ENCODE measurements at regions not wholly inside any gene's neighbourhood (a gene's known extent, or its start where the extent isn't known, plus 50 kb on each side); places are given as distances from the start of the nearest gene placed in this dataset.

DNA sequence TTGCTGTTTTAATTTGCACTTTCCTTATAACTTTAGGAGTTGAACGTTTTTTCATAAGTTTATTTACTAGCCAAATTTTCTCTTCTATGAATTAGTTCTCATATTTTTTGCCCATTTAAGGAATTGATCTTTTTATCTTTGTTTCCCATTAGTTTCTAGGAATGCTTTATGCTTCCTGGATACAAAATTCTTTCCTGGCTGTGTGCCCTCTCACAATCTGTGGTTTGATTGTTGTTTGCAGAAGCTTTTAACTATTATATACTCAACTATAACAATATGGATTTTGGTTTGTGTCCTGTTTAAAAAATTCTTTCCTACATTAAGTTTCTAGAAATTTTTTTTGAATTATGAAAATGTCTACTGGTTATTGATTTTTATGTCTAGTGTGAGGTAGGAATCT, 206.3 kb downstream of the CSNK1G3 start:
- TF ChIP-seq TRIM24 (IDR thresholded peaks at IDR 0.05) (no peak), SIN3A (IDR thresholded peaks at IDR 0.05; ENCODE audit: borderline replicate concordance in 2 of 2, control insufficient read depth in 1 of 2, low read depth in 2 of 2, low read length in 2 of 2) (no peak), TAL1 (IDR thresholded peaks at IDR 0.05) (no peak), TCF7L2 (IDR thresholded peaks at IDR 0.05; ENCODE audit: low read depth, low read length) (no peak), CBX5 (IDR thresholded peaks at IDR 0.05; ENCODE audit: borderline replicate concordance, low read depth) (no peak), ILK (tag; IDR thresholded peaks at IDR 0.05; ENCODE audit: borderline replicate concordance, low read depth) (no peak), CBFA2T3 (IDR thresholded peaks at IDR 0.05) (no peak), POLR2A (conservative IDR thresholded peaks at IDR 0.05) (no peak)
- TF ChIP-seq, protein P1, sequence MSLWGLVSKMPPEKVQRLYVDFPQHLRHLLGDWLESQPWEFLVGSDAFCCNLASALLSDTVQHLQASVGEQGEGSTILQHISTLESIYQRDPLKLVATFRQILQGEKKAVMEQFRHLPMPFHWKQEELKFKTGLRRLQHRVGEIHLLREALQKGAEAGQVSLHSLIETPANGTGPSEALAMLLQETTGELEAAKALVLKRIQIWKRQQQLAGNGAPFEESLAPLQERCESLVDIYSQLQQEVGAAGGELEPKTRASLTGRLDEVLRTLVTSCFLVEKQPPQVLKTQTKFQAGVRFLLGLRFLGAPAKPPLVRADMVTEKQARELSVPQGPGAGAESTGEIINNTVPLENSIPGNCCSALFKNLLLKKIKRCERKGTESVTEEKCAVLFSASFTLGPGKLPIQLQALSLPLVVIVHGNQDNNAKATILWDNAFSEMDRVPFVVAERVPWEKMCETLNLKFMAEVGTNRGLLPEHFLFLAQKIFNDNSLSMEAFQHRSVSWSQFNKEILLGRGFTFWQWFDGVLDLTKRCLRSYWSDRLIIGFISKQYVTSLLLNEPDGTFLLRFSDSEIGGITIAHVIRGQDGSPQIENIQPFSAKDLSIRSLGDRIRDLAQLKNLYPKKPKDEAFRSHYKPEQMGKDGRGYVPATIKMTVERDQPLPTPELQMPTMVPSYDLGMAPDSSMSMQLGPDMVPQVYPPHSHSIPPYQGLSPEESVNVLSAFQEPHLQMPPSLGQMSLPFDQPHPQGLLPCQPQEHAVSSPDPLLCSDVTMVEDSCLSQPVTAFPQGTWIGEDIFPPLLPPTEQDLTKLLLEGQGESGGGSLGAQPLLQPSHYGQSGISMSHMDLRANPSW (CRISPR knock-in tag; IDR thresholded peaks at IDR 0.05) = no peak
- TF ChIP-seq, protein P2, sequence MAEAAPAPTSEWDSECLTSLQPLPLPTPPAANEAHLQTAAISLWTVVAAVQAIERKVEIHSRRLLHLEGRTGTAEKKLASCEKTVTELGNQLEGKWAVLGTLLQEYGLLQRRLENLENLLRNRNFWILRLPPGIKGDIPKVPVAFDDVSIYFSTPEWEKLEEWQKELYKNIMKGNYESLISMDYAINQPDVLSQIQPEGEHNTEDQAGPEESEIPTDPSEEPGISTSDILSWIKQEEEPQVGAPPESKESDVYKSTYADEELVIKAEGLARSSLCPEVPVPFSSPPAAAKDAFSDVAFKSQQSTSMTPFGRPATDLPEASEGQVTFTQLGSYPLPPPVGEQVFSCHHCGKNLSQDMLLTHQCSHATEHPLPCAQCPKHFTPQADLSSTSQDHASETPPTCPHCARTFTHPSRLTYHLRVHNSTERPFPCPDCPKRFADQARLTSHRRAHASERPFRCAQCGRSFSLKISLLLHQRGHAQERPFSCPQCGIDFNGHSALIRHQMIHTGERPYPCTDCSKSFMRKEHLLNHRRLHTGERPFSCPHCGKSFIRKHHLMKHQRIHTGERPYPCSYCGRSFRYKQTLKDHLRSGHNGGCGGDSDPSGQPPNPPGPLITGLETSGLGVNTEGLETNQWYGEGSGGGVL (CRISPR knock-in tag; IDR thresholded peaks at IDR 0.05) = no peak
- TF ChIP-seq, protein P3, sequence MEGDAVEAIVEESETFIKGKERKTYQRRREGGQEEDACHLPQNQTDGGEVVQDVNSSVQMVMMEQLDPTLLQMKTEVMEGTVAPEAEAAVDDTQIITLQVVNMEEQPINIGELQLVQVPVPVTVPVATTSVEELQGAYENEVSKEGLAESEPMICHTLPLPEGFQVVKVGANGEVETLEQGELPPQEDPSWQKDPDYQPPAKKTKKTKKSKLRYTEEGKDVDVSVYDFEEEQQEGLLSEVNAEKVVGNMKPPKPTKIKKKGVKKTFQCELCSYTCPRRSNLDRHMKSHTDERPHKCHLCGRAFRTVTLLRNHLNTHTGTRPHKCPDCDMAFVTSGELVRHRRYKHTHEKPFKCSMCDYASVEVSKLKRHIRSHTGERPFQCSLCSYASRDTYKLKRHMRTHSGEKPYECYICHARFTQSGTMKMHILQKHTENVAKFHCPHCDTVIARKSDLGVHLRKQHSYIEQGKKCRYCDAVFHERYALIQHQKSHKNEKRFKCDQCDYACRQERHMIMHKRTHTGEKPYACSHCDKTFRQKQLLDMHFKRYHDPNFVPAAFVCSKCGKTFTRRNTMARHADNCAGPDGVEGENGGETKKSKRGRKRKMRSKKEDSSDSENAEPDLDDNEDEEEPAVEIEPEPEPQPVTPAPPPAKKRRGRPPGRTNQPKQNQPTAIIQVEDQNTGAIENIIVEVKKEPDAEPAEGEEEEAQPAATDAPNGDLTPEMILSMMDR (IDR thresholded peaks at IDR 0.05 in 2 of 3, conservative IDR thresholded peaks at IDR 0.05 in 1 of 3; ENCODE audit: insufficient read depth in 2 of 3, low read depth in 1 of 3, low read length in 3 of 3) = no peak
- TF ChIP-seq, protein P4, sequence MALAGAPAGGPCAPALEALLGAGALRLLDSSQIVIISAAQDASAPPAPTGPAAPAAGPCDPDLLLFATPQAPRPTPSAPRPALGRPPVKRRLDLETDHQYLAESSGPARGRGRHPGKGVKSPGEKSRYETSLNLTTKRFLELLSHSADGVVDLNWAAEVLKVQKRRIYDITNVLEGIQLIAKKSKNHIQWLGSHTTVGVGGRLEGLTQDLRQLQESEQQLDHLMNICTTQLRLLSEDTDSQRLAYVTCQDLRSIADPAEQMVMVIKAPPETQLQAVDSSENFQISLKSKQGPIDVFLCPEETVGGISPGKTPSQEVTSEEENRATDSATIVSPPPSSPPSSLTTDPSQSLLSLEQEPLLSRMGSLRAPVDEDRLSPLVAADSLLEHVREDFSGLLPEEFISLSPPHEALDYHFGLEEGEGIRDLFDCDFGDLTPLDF (CRISPR knock-in tag; IDR thresholded peaks at IDR 0.05) = no peak

All from K562 (cell line).